Activated CD8-positive, alpha-beta T cell treated with anti-CD3 and anti-CD28 coated beads for 36 hours (primary cell): ENCODE measurements at regions not wholly inside any gene's neighbourhood (a gene's known extent, or its start where the extent isn't known, plus 50 kb on each side); places are given as distances from the start of the nearest gene placed in this dataset.

Source experiments
- ATAC-seq: fragments of 200-7000 bp; cut with Tn5 transposase; one replicate; pipeline ENCODE4 v1.10.0; 2021; ENCODE audit warnings: mild to moderate bottlenecking, moderate library complexity
- CTCF ChIA-PET: fragments of 350-600 bp; sonication (Branson Sonifier 250); formaldehyde crosslinking; loops from one replicate; lab custom pipeline; 2021; ENCODE audit warnings: antibody characterized with exemption; lab: Charles Lee
- POLR2A ChIA-PET: fragments of 350-600 bp; sonication (Branson Sonifier 250); formaldehyde crosslinking; loops from one replicate; lab custom pipeline; 2021; ENCODE audit warnings: antibody characterized with exemption; lab: Charles Lee
- DNase-seq: peaks from one replicate; pipeline ENCODE4 v3.0.0-alpha.2; 2020
- H3K27ac Mint-ChIP-seq: one replicate; pipeline ENCODE4 v1.8.0; 2021; ENCODE audit warnings: mild to moderate bottlenecking, mixed read lengths
- H3K27me3 Mint-ChIP-seq: one replicate; pipeline ENCODE4 v1.8.0; 2021; ENCODE audit warnings: mixed read lengths
- H3K36me3 Mint-ChIP-seq: one replicate; pipeline ENCODE4 v1.8.0; 2021; ENCODE audit warnings: low read depth, mixed read lengths
- H3K4me1 Mint-ChIP-seq: one replicate; pipeline ENCODE4 v1.8.0; 2021; ENCODE audit warnings: low read depth, mixed read lengths
- H3K4me3 Mint-ChIP-seq: one replicate; pipeline ENCODE4 v1.8.0; 2021; ENCODE audit warnings: mild to moderate bottlenecking, moderate library complexity, mixed read lengths
- H3K9me3 Mint-ChIP-seq: one replicate; pipeline ENCODE4 v1.8.0; 2021; ENCODE audit warnings: mixed read lengths
- CTCF ChIP-seq: fragments of 200-600 bp; IDR thresholded peaks from one replicate; pipeline ENCODE4 v1.8.0; 2022; ENCODE audit warnings: antibody characterized with exemption, mild to moderate bottlenecking
- intact Hi-C: fragments of 100-400 bp; cut with micrococcal nuclease; formaldehyde crosslinking; loops from one replicate; pipeline ENCODE4 v1.10.0; 2022

DNA sequence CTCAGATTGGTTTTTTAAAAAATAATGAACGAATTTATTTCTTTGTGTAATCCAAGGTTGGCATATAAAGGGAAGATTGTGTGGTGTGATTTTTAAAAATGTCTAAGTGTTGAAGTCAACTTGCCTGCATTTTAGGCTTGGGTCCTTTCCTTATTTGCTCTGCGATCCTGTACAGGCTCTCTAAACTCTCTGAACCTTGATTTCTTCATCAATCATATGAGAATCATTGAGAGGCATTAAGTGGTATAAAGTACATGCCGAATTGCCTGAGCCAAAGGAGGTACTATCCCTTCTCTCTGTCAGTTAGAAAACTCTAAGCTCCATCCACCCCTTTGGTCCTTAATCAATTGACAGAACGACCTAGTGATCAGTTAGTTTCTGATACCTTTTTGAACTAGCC is 440.4 kb upstream of the MEX3C start:
- intact Hi-C loops = no loop called here
- peaks cover 4% of the 10 kb centered on the region for H3K9me3 Mint-ChIP-seq
- ChIA-PET CTCF (no interaction called here), POLR2A (no interaction called here)
- DNase-seq = no peak
- H3K36me3 Mint-ChIP-seq = no peaks in the 10 kb centered on the region
- ATAC-seq = no peak
- no peak overlapping the region for H3K4me3 Mint-ChIP-seq
- H3K27ac Mint-ChIP-seq = no peak overlapping the region
- peaks cover 2% of the 10 kb centered on the region for H3K27me3 Mint-ChIP-seq
- no peak for TF ChIP-seq CTCF
- no peaks in the 10 kb centered on the region for H3K4me1 Mint-ChIP-seq

- POLR2A ChIA-PET = no interaction called here
- ATAC-seq (no peak), DNase-seq (no peak)
- no peaks in the 10 kb centered on the region for H3K36me3 Mint-ChIP-seq
- no peaks in the 10 kb centered on the region for H3K4me1 Mint-ChIP-seq
- H3K9me3 Mint-ChIP-seq = peaks cover 4% of the 10 kb centered on the region
- intact Hi-C loops = no loop called here
- no peak overlapping the region for H3K4me3 Mint-ChIP-seq
- no peak overlapping the region for H3K27ac Mint-ChIP-seq
- CTCF ChIA-PET = no interaction called here
- TF ChIP-seq CTCF = no peak
- H3K27me3 Mint-ChIP-seq = peaks cover 5% of the 10 kb centered on the region
These were observed 442.1 kb upstream of the MEX3C start for GRCh38 chr18:51639541-51639940.

GRCh38 chr18:51643483-51643882 is 446.0 kb upstream of the MEX3C start:
- intact Hi-C loops = no loop called here
- ATAC-seq = no peak
- H3K9me3 Mint-ChIP-seq = peaks cover under 1% of the 10 kb centered on the region
- no peaks in the 10 kb centered on the region for H3K4me1 Mint-ChIP-seq
- DNase-seq = no peak
- H3K27ac Mint-ChIP-seq = no peak overlapping the region
- TF ChIP-seq CTCF = no peak
- peaks cover 8% of the 10 kb centered on the region for H3K27me3 Mint-ChIP-seq
- ChIA-PET CTCF (no interaction called here), POLR2A (no interaction called here)
- no peak overlapping the region for H3K4me3 Mint-ChIP-seq
- H3K36me3 Mint-ChIP-seq = no peaks in the 10 kb centered on the region

DNA sequence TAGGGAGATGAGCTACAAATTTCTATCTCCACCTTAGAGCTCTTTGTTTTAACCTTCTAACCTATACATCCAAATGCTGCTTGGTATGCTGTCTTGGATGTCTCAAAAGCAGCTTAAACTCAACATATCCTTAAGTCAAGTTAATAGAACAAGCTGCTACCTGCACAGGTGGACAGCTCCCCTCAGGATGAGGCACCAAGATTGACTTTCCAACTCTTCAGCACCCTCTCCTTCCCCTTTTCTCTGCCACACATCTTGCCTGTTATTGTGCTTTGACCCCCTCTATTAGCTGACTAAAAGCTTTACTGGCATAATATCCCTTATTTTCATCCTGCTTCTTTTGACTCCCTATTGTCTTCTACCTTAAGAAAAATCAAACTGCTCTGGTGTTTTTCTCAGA is 448.1 kb upstream of the MEX3C start:
- no peaks in the 10 kb centered on the region for H3K9me3 Mint-ChIP-seq
- ChIA-PET POLR2A (no interaction called here), CTCF (no interaction called here)
- no peak for TF ChIP-seq CTCF
- DNase-seq (no peak), ATAC-seq (no peak)
- H3K4me3 Mint-ChIP-seq = no peak overlapping the region
- no peak overlapping the region for H3K27ac Mint-ChIP-seq
- intact Hi-C loops = no loop called here
- H3K27me3 Mint-ChIP-seq = peaks cover 6% of the 10 kb centered on the region
- H3K4me1 Mint-ChIP-seq = no peaks in the 10 kb centered on the region
- no peaks in the 10 kb centered on the region for H3K36me3 Mint-ChIP-seq

- POLR2A ChIA-PET = no interaction called here
- DNase-seq = no peak
These were observed 449.9 kb upstream of the MEX3C start for GRCh38 chr18:51647346-51647745.

More at GRCh38 chr18:51647346-51647745, 449.9 kb upstream of the MEX3C start:
- ATAC-seq = no peak
- CTCF ChIA-PET = interaction anchor here (1.4 kb wide), 1 partner anchor 21 kb away, joined by 4 read pairs; no protein-coding TSS in a partner anchor
- Mint-ChIP-seq H3K27me3 (peaks cover 6% of the 10 kb centered on the region), H3K9me3 (no peaks in the 10 kb centered on the region), H3K4me1 (no peaks in the 10 kb centered on the region), H3K36me3 (no peaks in the 10 kb centered on the region), H3K27ac (no peak overlapping the region), H3K4me3 (no peak overlapping the region)
- no peak for TF ChIP-seq CTCF
- intact Hi-C loops = no loop called here
